NCI-H526 (cell line): ENCODE measurements at regions not wholly inside any gene's neighbourhood (a gene's known extent, or its start where the extent isn't known, plus 50 kb on each side); places are given as distances from the start of the nearest gene placed in this dataset.
"Not testable (repeated sequence)": the region's sequence is repeated elsewhere in the genome, so short reads cannot be mapped to it uniquely, and the experiment has no call there.

Source experiments
- DNase-seq, 2 experiments: peaks; one replicate each; lab custom pipeline; 2025; lab: John Stamatoyannopoulos, UW

GRCh38 chr2:56510610-56511009 is 326.8 kb downstream of the CCDC85A start:
- no peak for DNase-seq

GRCh38 chr2:56515399-56515798 is 331.6 kb downstream of the CCDC85A start:
- no peak for DNase-seq

- no peak for DNase-seq
Measured at GRCh38 chr2:56519806-56520205, 336.0 kb downstream of the CCDC85A start.

- no peak for DNase-seq
Measured at GRCh38 chr2:56522605-56523089, 338.9 kb downstream of the CCDC85A start.

GRCh38 chr2:56523816-56524215 is 340.0 kb downstream of the CCDC85A start:
- no peak for DNase-seq

- DNase-seq = no peak
Measured at GRCh38 chr2:56531668-56532420, 348.1 kb downstream of the CCDC85A start.

- no peak for DNase-seq
Measured at GRCh38 chr2:56534321-56534720, 350.5 kb downstream of the CCDC85A start.

GRCh38 chr2:56537756-56538155 is 354.0 kb downstream of the CCDC85A start:
- DNase-seq = no peak

- no peak for DNase-seq
Measured at GRCh38 chr2:56539618-56540017, 355.8 kb downstream of the CCDC85A start.

- DNase-seq = no peak
Measured at GRCh38 chr2:56540467-56540866, 356.7 kb downstream of the CCDC85A start.

- DNase-seq = no peak
Measured at GRCh38 chr2:56540916-56541315, 357.1 kb downstream of the CCDC85A start.

- DNase-seq = no peak
Measured at GRCh38 chr2:56542213-56542612, 358.4 kb downstream of the CCDC85A start.

GRCh38 chr2:56565143-56565542 is 381.4 kb downstream of the CCDC85A start:
- DNase-seq = no peak

- no peak for DNase-seq
Measured at GRCh38 chr2:56571074-56571473, 387.3 kb downstream of the CCDC85A start.

- no peak for DNase-seq
Measured at GRCh38 chr2:56576001-56576400, 392.2 kb downstream of the CCDC85A start.

- DNase-seq = no peak
Measured at GRCh38 chr2:56580242-56580641, 396.5 kb downstream of the CCDC85A start.

GRCh38 chr2:56582570-56582969 is 398.8 kb downstream of the CCDC85A start:
- DNase-seq = no peak

- DNase-seq = no peak
Measured at GRCh38 chr2:56583796-56584315, 400.1 kb downstream of the CCDC85A start.

- DNase-seq = no peak
Measured at GRCh38 chr2:56587456-56587855, 403.7 kb downstream of the CCDC85A start.

GRCh38 chr2:56589194-56589593 is 405.4 kb downstream of the CCDC85A start:
- DNase-seq = no peak

GRCh38 chr2:56589835-56590234 is 406.0 kb downstream of the CCDC85A start:
- DNase-seq = no peak

- DNase-seq = no peak
Measured at GRCh38 chr2:56590611-56591010, 406.8 kb downstream of the CCDC85A start.

GRCh38 chr2:56606086-56606485 is 422.3 kb downstream of the CCDC85A start:
- DNase-seq = not testable (repeated sequence)

- DNase-seq = no peak
Measured at GRCh38 chr2:56613254-56613653, 429.5 kb downstream of the CCDC85A start.
